ENCODE measurements at regions not wholly inside any gene's neighbourhood (a gene's known extent, or its start where the extent isn't known, plus 50 kb on each side); places are given as distances from the start of the nearest gene placed in this dataset.

GRCh38 chr22:47561766-47562165, 799.3 kb downstream of the TBC1D22A start:
- no peak for TF ChIP-seq CTCF (IDR thresholded peaks at IDR 0.05; ENCODE audit: insufficient read depth, low read length)
- no peak for TF ChIP-seq REST (IDR thresholded peaks at IDR 0.05; ENCODE audit: insufficient replicate concordance, low read depth)

All from HL-60 (cell line).